ENCODE measurements at regions not wholly inside any gene's neighbourhood (a gene's known extent, or its start where the extent isn't known, plus 50 kb on each side); places are given as distances from the start of the nearest gene placed in this dataset.
A peak's percentile ranks its signal among the peaks of the same experiment; 100 is the strongest.

DNA sequence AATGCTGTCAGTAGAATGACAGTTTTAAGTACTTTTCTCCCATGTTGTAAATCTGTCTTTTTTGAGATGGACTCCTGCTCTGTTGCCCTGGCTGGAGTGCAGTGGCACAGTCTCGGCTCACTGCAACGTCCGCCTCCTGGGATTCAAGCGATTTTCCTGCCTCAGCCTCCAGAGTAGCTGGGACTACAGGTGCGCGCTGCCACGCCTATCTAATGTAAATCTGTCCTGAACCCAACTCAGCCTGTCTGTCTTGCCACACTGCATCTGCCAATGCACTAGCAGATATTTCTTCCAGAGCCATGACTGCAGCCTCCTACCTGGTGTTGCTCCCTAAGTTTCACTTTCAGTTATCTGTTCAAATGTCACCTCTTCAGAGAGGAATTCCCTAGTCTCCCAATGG is 264.1 kb downstream of the PHF14 start:
- no peak overlapping the region for H3K9ac ChIP-seq (replicated peaks; ENCODE audit: extremely low read depth, insufficient read depth, low read length)
- intact Hi-C loops (cut with micrococcal nuclease): no loop called here
- H2AFZ ChIP-seq (ENCODE audit: low read depth, low read length): peak overlapping the region; percentile 26
- no peaks in the 10 kb centered on the region for H3K79me2 ChIP-seq (ENCODE audit: control insufficient read depth, insufficient read depth, low read length)
- no peak overlapping the region for H3K27ac ChIP-seq (ENCODE audit: insufficient read depth, low read depth, low read length)
- H4K20me1 ChIP-seq (replicated peaks; ENCODE audit: control insufficient read depth, extremely low read depth, insufficient read depth, low read length): no peaks in the 10 kb centered on the region
- ChIA-PET POLR2A (no interaction called here), CTCF (no interaction called here)
- no peak for FAIRE-seq
- dilution Hi-C loops (cut with MboI; ENCODE audit: extremely low pct_ligation_motif_present, low sequenced_read_pairs): no loop called here
- no peaks in the 10 kb centered on the region for H3K27me3 ChIP-seq (ENCODE audit: control insufficient read depth in 2 of 2, insufficient read depth in 2 of 2, low read length in 2 of 2)
- H3K4me2 ChIP-seq (ENCODE audit: insufficient read depth, low read length): no peak overlapping the region
- H3K4me1 ChIP-seq (ENCODE audit: control insufficient read depth, extremely low read depth, insufficient read depth, low read length): no peaks in the 10 kb centered on the region
- H3K9me1 ChIP-seq (replicated peaks; ENCODE audit: control insufficient read depth, extremely low read depth, insufficient read depth, low read length): no peaks in the 10 kb centered on the region
- TF ChIP-seq POLR2A (IDR thresholded peaks at IDR 0.05; ENCODE audit: low read depth, low read length) (no peak), EZH2 (IDR thresholded peaks at IDR 0.05; ENCODE audit: borderline replicate concordance, low read depth, low read length, severe bottlenecking) (no peak), JUN (IDR thresholded peaks at IDR 0.05; ENCODE audit: borderline replicate concordance, insufficient read depth, insufficient read length, low read depth) (no peak), GATA2 (IDR thresholded peaks at IDR 0.05; ENCODE audit: insufficient read depth, insufficient read length, low read depth, low read length) (no peak), FOS (IDR thresholded peaks at IDR 0.05; ENCODE audit: borderline replicate concordance, insufficient read depth, low read length) (no peak), POLR2AphosphoS5 (IDR thresholded peaks at IDR 0.05; ENCODE audit: insufficient read depth, low read depth, low read length) (no peak), MYC (IDR thresholded peaks at IDR 0.05; ENCODE audit: low read depth, low read length) (no peak)
- TF ChIP-seq, protein P1, sequence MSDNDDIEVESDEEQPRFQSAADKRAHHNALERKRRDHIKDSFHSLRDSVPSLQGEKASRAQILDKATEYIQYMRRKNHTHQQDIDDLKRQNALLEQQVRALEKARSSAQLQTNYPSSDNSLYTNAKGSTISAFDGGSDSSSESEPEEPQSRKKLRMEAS (IDR thresholded peaks at IDR 0.05; ENCODE audit: insufficient read depth, insufficient read length): no peak
- TF ChIP-seq, protein P2, sequence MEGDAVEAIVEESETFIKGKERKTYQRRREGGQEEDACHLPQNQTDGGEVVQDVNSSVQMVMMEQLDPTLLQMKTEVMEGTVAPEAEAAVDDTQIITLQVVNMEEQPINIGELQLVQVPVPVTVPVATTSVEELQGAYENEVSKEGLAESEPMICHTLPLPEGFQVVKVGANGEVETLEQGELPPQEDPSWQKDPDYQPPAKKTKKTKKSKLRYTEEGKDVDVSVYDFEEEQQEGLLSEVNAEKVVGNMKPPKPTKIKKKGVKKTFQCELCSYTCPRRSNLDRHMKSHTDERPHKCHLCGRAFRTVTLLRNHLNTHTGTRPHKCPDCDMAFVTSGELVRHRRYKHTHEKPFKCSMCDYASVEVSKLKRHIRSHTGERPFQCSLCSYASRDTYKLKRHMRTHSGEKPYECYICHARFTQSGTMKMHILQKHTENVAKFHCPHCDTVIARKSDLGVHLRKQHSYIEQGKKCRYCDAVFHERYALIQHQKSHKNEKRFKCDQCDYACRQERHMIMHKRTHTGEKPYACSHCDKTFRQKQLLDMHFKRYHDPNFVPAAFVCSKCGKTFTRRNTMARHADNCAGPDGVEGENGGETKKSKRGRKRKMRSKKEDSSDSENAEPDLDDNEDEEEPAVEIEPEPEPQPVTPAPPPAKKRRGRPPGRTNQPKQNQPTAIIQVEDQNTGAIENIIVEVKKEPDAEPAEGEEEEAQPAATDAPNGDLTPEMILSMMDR (IDR thresholded peaks at IDR 0.05; ENCODE audit: extremely low read depth in 1 of 2, insufficient read depth in 1 of 2, low read depth in 1 of 2, low read length in 2 of 2): no peak
- H3K9me3 ChIP-seq (replicated peaks; ENCODE audit: control insufficient read depth, insufficient read depth, low read length): no peaks in the 10 kb centered on the region
- H3K36me3 ChIP-seq (ENCODE audit: control insufficient read depth in 2 of 2, extremely low read depth in 1 of 2, insufficient read depth in 2 of 2, low read length in 2 of 2): no peaks in the 10 kb centered on the region
- DNase-seq (ENCODE audit: low read depth, low spot score): no peak
- peak overlapping the region in 1 of 3 experiments; percentile 7 for H3K4me3 ChIP-seq (replicated peaks in 1 of 3; ENCODE audit: insufficient read depth in 1 of 3, low read depth in 1 of 3, low read length in 3 of 3)
- BruUV-seq (replicated peaks): no TSS peak

Data from endothelial cell of umbilical vein (primary cell).